ENCODE measurements at regions not wholly inside any gene's neighbourhood (a gene's known extent, or its start where the extent isn't known, plus 50 kb on each side); places are given as distances from the start of the nearest gene placed in this dataset.

DNA sequence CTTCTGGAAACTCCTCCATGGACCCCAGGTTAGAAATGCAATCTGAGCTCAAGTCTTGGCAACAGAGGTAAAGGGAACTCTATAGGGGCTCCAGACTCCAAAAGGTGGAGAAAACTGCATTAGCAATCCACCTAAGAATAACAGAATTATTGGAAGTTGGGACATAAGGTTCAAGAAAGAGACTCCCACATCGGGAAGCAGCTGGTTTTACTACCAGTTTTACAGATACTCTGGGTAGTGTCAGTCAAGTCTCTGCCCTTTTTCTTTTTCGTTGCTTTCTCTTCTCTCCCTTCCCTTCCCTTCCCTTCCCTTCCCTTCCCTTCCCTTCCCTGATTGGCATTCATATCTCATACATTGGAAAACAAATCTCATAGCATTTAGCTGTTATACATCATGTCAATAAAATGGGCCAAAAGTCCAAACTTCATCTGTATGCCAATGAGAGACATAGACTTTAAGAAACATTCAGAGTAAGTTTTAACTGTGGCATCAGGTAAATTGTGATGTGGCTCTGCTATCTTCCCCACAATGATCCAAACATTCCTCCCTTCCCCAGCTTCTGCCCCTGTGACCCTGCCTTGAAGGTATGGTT is 166.7 kb downstream of the KCNE4 start:
- no peak overlapping the region for H3K4me3 ChIP-seq (ENCODE audit: extremely low read depth in 1 of 4, insufficient read depth in 2 of 4, low read depth in 3 of 4, low read length in 4 of 4)
- TF ChIP-seq, protein P1, sequence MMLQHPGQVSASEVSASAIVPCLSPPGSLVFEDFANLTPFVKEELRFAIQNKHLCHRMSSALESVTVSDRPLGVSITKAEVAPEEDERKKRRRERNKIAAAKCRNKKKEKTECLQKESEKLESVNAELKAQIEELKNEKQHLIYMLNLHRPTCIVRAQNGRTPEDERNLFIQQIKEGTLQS (IDR thresholded peaks at IDR 0.05; ENCODE audit: insufficient read depth, low read depth, low read length) = no peak
- TF ChIP-seq RNF2 (IDR thresholded peaks at IDR 0.05; ENCODE audit: borderline replicate concordance, low read depth, low read length, missing control alignments, poor library complexity, severe bottlenecking) (no peak), CEBPB (IDR thresholded peaks at IDR 0.05; ENCODE audit: low read depth, low read length) (no peak), RBBP5 (IDR thresholded peaks at IDR 0.05; ENCODE audit: borderline replicate concordance, low read depth, low read length) (no peak), SP4 (IDR thresholded peaks at IDR 0.05; ENCODE audit: low read length) (no peak), HDAC2 (IDR thresholded peaks at IDR 0.05; ENCODE audit: borderline replicate concordance in 1 of 2, low read depth in 2 of 2, low read length in 2 of 2) (no peak), BACH1 (IDR thresholded peaks at IDR 0.05; ENCODE audit: low read length) (no peak), JUND (IDR thresholded peaks at IDR 0.05; ENCODE audit: low read length) (no peak), CTBP2 (IDR thresholded peaks at IDR 0.05; ENCODE audit: borderline replicate concordance, insufficient read depth, insufficient read length, low read length) (no peak), MAFK (IDR thresholded peaks at IDR 0.05; ENCODE audit: low read depth, low read length) (no peak)

More for the DNA sequence above, 166.7 kb downstream of the KCNE4 start:
- DNase-seq (ENCODE audit: low read depth in 1 of 2, low spot score in 2 of 2) = no peak
- no peak overlapping the region for H3K56ac ChIP-seq (replicated peaks; ENCODE audit: insufficient read length, low read depth, low read length)
- peaks cover 0 to 17% (median 5%) of the 10 kb centered on the region in 4 experiments; a peak in 2 of 7 replicates for H3K4me1 ChIP-seq (replicated peaks in 1 of 4; ENCODE audit: control insufficient read depth in 3 of 4, insufficient read depth in 4 of 4, low read length in 3 of 4)
- H2BK20ac ChIP-seq (ENCODE audit: low read length) = no peak overlapping the region
- no peak overlapping the region for H2AFZ ChIP-seq (ENCODE audit: low read length)
- no peaks in the 10 kb centered on the region for H3K23me2 ChIP-seq (ENCODE audit: low read depth, low read length)
- no peak overlapping the region for H4K8ac ChIP-seq (ENCODE audit: extremely low read depth, insufficient read depth, low read length)
- H3K79me2 ChIP-seq (ENCODE audit: control insufficient read depth in 1 of 2, insufficient read depth in 2 of 2, low read length in 2 of 2) = no peaks in the 10 kb centered on the region
- CTCF ChIA-PET (ENCODE audit: partially characterized antibody) = interaction anchor here (0.6 to 1.2 kb wide), 5 partner anchors 29 to 616 kb away, joined by 3 to 4 read pairs (median 3); no protein-coding TSS in a partner anchor
- no peak overlapping the region for H2BK15ac ChIP-seq (ENCODE audit: low read length)
- no peaks in the 10 kb centered on the region for H3K27me3 ChIP-seq (replicated peaks in 1 of 4; ENCODE audit: control insufficient read depth in 3 of 4, extremely low read depth in 1 of 4, insufficient read depth in 3 of 4, low read length in 3 of 4)
- H3K23ac ChIP-seq (ENCODE audit: insufficient read length) = no peak overlapping the region
- no peak overlapping the region for H3K4ac ChIP-seq (replicated peaks; ENCODE audit: insufficient read length, low read depth, low read length)
- no peaks in the 10 kb centered on the region for H3K36me3 ChIP-seq (ENCODE audit: control insufficient read depth in 2 of 4, insufficient read depth in 4 of 4, low read length in 3 of 4)
- H4K5ac ChIP-seq (ENCODE audit: insufficient read length, low read depth, low read length) = no peak overlapping the region
- H4K91ac ChIP-seq (replicated peaks; ENCODE audit: insufficient read length, low read length) = no peak overlapping the region
- H2BK120ac ChIP-seq (replicated peaks; ENCODE audit: low read depth, low read length) = no peak overlapping the region
- no peak for FAIRE-seq
- H3K79me1 ChIP-seq (ENCODE audit: low read depth, low read length) = no peaks in the 10 kb centered on the region
- H2BK12ac ChIP-seq (ENCODE audit: low read depth, low read length) = no peak overlapping the region
- H2AK5ac ChIP-seq (ENCODE audit: low read depth, low read length) = no peak overlapping the region
- no peak overlapping the region for H3K18ac ChIP-seq (ENCODE audit: extremely low read depth, low read length)
- no peaks in the 10 kb centered on the region for H3K9me3 ChIP-seq (ENCODE audit: insufficient read depth in 2 of 2, low read depth in 1 of 2, low read length in 1 of 2)
- H3K14ac ChIP-seq (ENCODE audit: insufficient read length) = no peak overlapping the region
- no peak overlapping the region for H3K4me2 ChIP-seq (ENCODE audit: insufficient read depth in 1 of 2, low read depth in 2 of 2, low read length in 2 of 2)
- no peak overlapping the region for H3K27ac ChIP-seq (ENCODE audit: low read depth, low read length)
- H4K20me1 ChIP-seq (replicated peaks in 1 of 2; ENCODE audit: control insufficient read depth in 1 of 2, insufficient read depth in 2 of 2, low read length in 2 of 2) = no peaks in the 10 kb centered on the region
- H2BK5ac ChIP-seq (ENCODE audit: low read depth, low read length) = no peak overlapping the region
- WGBS, 2 experiments (ENCODE audit: extremely low coverage in 1 of 2, insufficient coverage in 1 of 2, insufficient read length in 1 of 2, insufficient replicate concordance in 2 of 2, low coverage in 1 of 2, low lambda C conversion rate in 2 of 2, missing lambda C conversion rate in 1 of 2) = 81% methylated on average over 2 of the region's 2 CpGs; no CpG with 5 or more reads in 1 of the 2 experiments
- POLR2A ChIA-PET (ENCODE audit: partially characterized antibody) = interaction anchor here (1.0 kb wide), 1 partner anchor 8 kb away, joined by 3 read pairs; no protein-coding TSS in a partner anchor
- H3K9ac ChIP-seq (replicated peaks in 1 of 4; ENCODE audit: extremely low read depth in 1 of 4, low read depth in 3 of 4, low read length in 3 of 4) = no peak overlapping the region

Measured in H1 (cell line).